MCF 10A (cell line): ENCODE measurements at regions not wholly inside any gene's neighbourhood (a gene's known extent, or its start where the extent isn't known, plus 50 kb on each side); places are given as distances from the start of the nearest gene placed in this dataset.

ENCODE experiments used
- BruUV-seq: library from RNA; stranded (reverse); fragments of 400-500 nt; replicated peaks from 2 replicates; lab custom pipeline; 2021; lab: Mats Ljungman, UMichigan
- CTCF ChIA-PET: fragments of 300-600 bp; sonication (Branson Sonifier 250); formaldehyde crosslinking; extraction: SDS; loops from one replicate; lab custom pipeline; 2021; ENCODE audit warnings: antibody characterized with exemption, inconsistent platforms; lab: Yijun Ruan, JAX
- POLR2A ChIA-PET: fragments of 300-600, 350-650 bp; sonication (Branson Sonifier 250); formaldehyde crosslinking; extraction: SDS; loops from one replicate; lab custom pipeline; 2020; ENCODE audit warnings: antibody characterized with exemption, inconsistent platforms; lab: Yijun Ruan, JAX
- DNase-seq: peaks from one replicate; pipeline ENCODE4 v3.0.0-alpha.2; 2018; ENCODE audit not compliant: unreplicated experiment
- H3K27ac Mint-ChIP-seq: one replicate; pipeline ENCODE4 v1.8.0; 2022; ENCODE audit warnings: mild to moderate bottlenecking, low read depth, mixed read lengths; ENCODE audit not compliant: unreplicated experiment
- H3K27me3 Mint-ChIP-seq: one replicate; pipeline ENCODE4 v1.8.0; 2022; ENCODE audit warnings: mixed read lengths; ENCODE audit not compliant: insufficient read depth, unreplicated experiment
- H3K36me3 Mint-ChIP-seq: one replicate; pipeline ENCODE4 v1.8.0; 2022; ENCODE audit warnings: mild to moderate bottlenecking, moderate library complexity, mixed read lengths; ENCODE audit not compliant: insufficient read depth, unreplicated experiment
- H3K4me1 Mint-ChIP-seq: one replicate; pipeline ENCODE4 v1.8.0; 2022; ENCODE audit warnings: mixed read lengths; ENCODE audit not compliant: insufficient read depth, unreplicated experiment
- H3K4me3 Mint-ChIP-seq: one replicate; pipeline ENCODE4 v1.8.0; 2022; ENCODE audit warnings: mild to moderate bottlenecking, moderate library complexity, mixed read lengths; ENCODE audit not compliant: unreplicated experiment
- H3K9me3 Mint-ChIP-seq: one replicate; pipeline ENCODE4 v1.8.0; 2022; ENCODE audit warnings: mixed read lengths; ENCODE audit not compliant: unreplicated experiment
- CTCF ChIP-seq: fragments of 200-600 bp; IDR thresholded peaks from one replicate; pipeline ENCODE4 v1.8.0; 2022; ENCODE audit warnings: antibody characterized with exemption, mild to moderate bottlenecking; ENCODE audit not compliant: unreplicated experiment
- intact Hi-C: fragments of 100-400 bp; cut with micrococcal nuclease; formaldehyde crosslinking; loops from 2 replicates; pipeline ENCODE4 v1.14.1; 2022

GRCh38 chrX:35101901-35102300, 159.3 kb downstream of the FAM47B start:
- Mint-ChIP-seq H3K9me3 (no peaks in the 10 kb centered on the region), H3K36me3 (no peaks in the 10 kb centered on the region), H3K4me3 (no peak overlapping the region), H3K4me1 (no peaks in the 10 kb centered on the region), H3K27me3 (peaks cover 7% of the 10 kb centered on the region), H3K27ac (no peak overlapping the region)
- CTCF ChIA-PET, result no interaction called here
- BruUV-seq, result no TSS peak
- TF ChIP-seq CTCF, result no peak
- no peak for DNase-seq
- POLR2A ChIA-PET, result no interaction called here
- intact Hi-C loops, result no loop called here

DNA sequence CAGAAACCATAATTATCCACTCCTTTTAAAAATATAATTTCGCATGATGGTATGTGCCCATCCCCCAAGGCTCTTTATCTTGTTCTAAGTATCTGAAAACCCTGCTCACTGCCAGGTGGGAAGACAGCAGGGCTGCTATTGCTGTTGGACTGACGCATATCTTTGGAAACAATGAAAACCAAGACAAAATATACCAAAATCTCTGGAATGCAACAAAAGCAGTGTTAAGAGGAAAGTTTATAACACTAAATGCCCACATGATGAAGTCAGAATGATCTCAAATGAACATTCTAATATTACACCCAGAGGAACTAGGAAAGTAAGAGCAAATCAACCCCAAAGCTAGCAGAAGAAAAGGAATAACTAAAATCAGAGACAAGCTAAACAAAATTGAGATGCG, 162.0 kb downstream of the FAM47B start:
- no TSS peak for BruUV-seq
- DNase-seq, result no peak
- Mint-ChIP-seq H3K27ac (no peak overlapping the region), H3K4me3 (no peak overlapping the region), H3K27me3 (peaks cover 11% of the 10 kb centered on the region), H3K4me1 (no peaks in the 10 kb centered on the region), H3K9me3 (no peaks in the 10 kb centered on the region), H3K36me3 (no peaks in the 10 kb centered on the region)
- no peak for TF ChIP-seq CTCF
- POLR2A ChIA-PET, result no interaction called here
- CTCF ChIA-PET, result no interaction called here
- intact Hi-C loops, result no loop called here

GRCh38 chrX:35115205-35115604, 172.6 kb downstream of the FAM47B start:
- H3K4me1 Mint-ChIP-seq, result no peaks in the 10 kb centered on the region
- no peaks in the 10 kb centered on the region for H3K27me3 Mint-ChIP-seq
- POLR2A ChIA-PET, result no interaction called here
- DNase-seq, result no peak
- H3K27ac Mint-ChIP-seq, result no peak overlapping the region
- BruUV-seq, result no TSS peak
- CTCF ChIA-PET, result no interaction called here
- H3K9me3 Mint-ChIP-seq, result no peaks in the 10 kb centered on the region
- no peak overlapping the region for H3K4me3 Mint-ChIP-seq
- intact Hi-C loops, result no loop called here
- H3K36me3 Mint-ChIP-seq, result no peaks in the 10 kb centered on the region
- no peak for TF ChIP-seq CTCF

DNA sequence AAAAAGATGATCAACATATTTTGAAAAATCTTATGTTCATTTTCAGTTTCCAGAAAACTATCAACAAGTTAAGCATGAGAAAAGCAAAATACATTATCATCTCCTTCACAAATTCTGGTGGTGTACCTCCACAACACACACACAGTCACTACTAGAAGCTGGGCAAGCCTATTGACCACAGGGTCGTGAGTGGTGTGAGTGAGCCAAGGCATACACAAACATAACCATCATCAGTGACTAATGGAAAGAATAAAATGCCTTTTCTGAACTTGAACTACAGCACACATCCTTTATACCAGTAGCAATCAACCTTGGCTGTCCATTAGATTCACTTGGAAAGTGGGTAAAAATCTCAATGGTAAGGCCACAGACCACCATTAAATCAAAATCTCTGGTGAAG, 180.2 kb downstream of the FAM47B start:
- Mint-ChIP-seq H3K27me3 (no peaks in the 10 kb centered on the region), H3K4me1 (no peaks in the 10 kb centered on the region), H3K9me3 (no peaks in the 10 kb centered on the region), H3K27ac (no peak overlapping the region), H3K4me3 (no peak overlapping the region), H3K36me3 (no peaks in the 10 kb centered on the region)
- BruUV-seq, result no TSS peak
- ChIA-PET CTCF (no interaction called here), POLR2A (no interaction called here)
- no peak for DNase-seq
- no peak for TF ChIP-seq CTCF
- intact Hi-C loops, result no loop called here
